RWPE1 (cell line): ENCODE measurements at regions not wholly inside any gene's neighbourhood (a gene's known extent, or its start where the extent isn't known, plus 50 kb on each side); places are given as distances from the start of the nearest gene placed in this dataset.
"Not testable (repeated sequence)": the region's sequence is repeated elsewhere in the genome, so short reads cannot be mapped to it uniquely, and the experiment has no call there.

Experiments
- CTCF ChIA-PET: fragments of 350-600 bp; sonication (Branson Sonifier 250); formaldehyde crosslinking; extraction: SDS; loops from one replicate; lab custom pipeline; 2021; lab: Yijun Ruan, JAX
- POLR2A ChIA-PET: fragments of 400-600 bp; formaldehyde crosslinking; extraction: SDS; loops from one replicate; lab custom pipeline; 2020; ENCODE audit warnings: antibody characterized with exemption; ENCODE audit not compliant: low non-redundant PET; lab: Yijun Ruan, JAX
- DNase-seq: peaks from one replicate; pipeline ENCODE4 v3.0.0; 2012; ENCODE audit warnings: low spot score
- H3K27ac ChIP-seq: fragments of 450-650 bp; 2 replicates; pipeline ENCODE4 v1.5.1; 2017
- TF ChIP-seq, protein P1 (sequence below): fragments of 450-650 bp; conservative IDR thresholded peaks from 2 replicates; pipeline ENCODE4 v1.5.1; 2017; ENCODE audit warnings: low read depth, mild to moderate bottlenecking

- POLR2A ChIA-PET: no interaction called here
- DNase-seq: peak; percentile 53
- CTCF ChIA-PET: no interaction called here
- TF ChIP-seq, protein P1, sequence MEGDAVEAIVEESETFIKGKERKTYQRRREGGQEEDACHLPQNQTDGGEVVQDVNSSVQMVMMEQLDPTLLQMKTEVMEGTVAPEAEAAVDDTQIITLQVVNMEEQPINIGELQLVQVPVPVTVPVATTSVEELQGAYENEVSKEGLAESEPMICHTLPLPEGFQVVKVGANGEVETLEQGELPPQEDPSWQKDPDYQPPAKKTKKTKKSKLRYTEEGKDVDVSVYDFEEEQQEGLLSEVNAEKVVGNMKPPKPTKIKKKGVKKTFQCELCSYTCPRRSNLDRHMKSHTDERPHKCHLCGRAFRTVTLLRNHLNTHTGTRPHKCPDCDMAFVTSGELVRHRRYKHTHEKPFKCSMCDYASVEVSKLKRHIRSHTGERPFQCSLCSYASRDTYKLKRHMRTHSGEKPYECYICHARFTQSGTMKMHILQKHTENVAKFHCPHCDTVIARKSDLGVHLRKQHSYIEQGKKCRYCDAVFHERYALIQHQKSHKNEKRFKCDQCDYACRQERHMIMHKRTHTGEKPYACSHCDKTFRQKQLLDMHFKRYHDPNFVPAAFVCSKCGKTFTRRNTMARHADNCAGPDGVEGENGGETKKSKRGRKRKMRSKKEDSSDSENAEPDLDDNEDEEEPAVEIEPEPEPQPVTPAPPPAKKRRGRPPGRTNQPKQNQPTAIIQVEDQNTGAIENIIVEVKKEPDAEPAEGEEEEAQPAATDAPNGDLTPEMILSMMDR: no peak
- no peak overlapping the region for H3K27ac ChIP-seq
Measured at GRCh38 chr1:187038784-187039183, 210.0 kb downstream of the PLA2G4A start.

DNA sequence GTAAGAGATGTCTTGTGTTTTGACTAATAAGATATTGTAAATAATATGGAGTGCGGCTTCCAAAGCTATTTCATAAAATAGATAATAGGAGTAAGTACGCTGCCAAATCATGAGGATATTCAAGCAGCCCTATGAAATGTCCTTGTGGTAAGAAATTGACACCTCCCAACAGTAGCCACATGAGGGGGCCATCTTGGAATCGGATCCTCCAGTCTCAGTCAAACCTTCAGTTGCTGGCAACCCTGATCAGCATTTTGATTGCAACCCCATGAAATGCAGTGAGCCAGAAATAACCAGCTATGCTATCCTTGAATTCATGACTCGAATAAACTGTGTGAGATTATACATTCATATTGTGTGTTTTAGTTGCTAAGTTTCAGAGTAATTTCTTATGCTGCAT, 212.4 kb downstream of the PLA2G4A start:
- CTCF ChIA-PET: interaction anchor here (0.6 kb wide), 1 partner anchor 11 kb away, joined by 3 read pairs; no protein-coding TSS in a partner anchor
- TF ChIP-seq, protein P1: no peak
- H3K27ac ChIP-seq: no peak overlapping the region
- DNase-seq: no peak
- POLR2A ChIA-PET: no interaction called here

GRCh38 chr1:187042538-187042937, 213.8 kb downstream of the PLA2G4A start:
- no peak overlapping the region for H3K27ac ChIP-seq
- ChIA-PET POLR2A (no interaction called here), CTCF (interaction anchor here (0.5 to 0.6 kb wide), 4 partner anchors 186 to 510 kb away, joined by 3 to 4 read pairs (median 3); no protein-coding TSS in a partner anchor)
- no peak for DNase-seq
- TF ChIP-seq, protein P1: no peak

DNA sequence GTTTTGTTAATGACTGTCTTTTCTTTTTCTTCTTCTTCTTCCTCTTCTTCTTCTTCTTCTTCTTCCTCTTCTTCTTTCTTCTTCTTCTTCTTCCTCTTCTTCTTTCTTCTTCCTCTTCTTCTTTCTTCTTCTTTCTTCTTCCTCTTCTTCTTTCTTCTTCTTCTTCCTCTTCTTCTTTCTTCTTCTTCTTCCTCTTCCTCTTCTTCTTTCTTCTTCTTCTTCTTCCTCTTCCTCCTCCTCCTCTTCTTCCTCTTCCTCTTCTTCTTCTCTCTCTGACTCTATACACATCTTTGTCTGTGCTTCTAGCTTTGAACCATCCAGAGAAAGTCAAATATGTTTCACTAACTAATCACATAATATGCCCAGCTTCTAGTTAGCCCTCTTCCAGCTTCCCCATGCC, 214.7 kb downstream of the PLA2G4A start:
- CTCF ChIA-PET, POLR2A ChIA-PET, DNase-seq, H3K27ac ChIP-seq: not testable (repeated sequence)

- no peak overlapping the region for H3K27ac ChIP-seq
- TF ChIP-seq, protein P1: no peak
- ChIA-PET CTCF (no interaction called here), POLR2A (no interaction called here)
- DNase-seq: no peak
Measured at GRCh38 chr1:187044411-187044810, 215.7 kb downstream of the PLA2G4A start.

GRCh38 chr1:187045371-187045770, 216.6 kb downstream of the PLA2G4A start:
- CTCF ChIA-PET: no interaction called here
- DNase-seq: no peak
- POLR2A ChIA-PET: no interaction called here
- H3K27ac ChIP-seq: no peak overlapping the region
- TF ChIP-seq, protein P1: no peak

GRCh38 chr1:187046293-187046692, 217.5 kb downstream of the PLA2G4A start:
- no peak for DNase-seq
- ChIA-PET CTCF (no interaction called here), POLR2A (no interaction called here)
- TF ChIP-seq, protein P1: no peak
- H3K27ac ChIP-seq: no peak overlapping the region
